A549 (cell line): ENCODE measurements at regions not wholly inside any gene's neighbourhood (a gene's known extent, or its start where the extent isn't known, plus 50 kb on each side); places are given as distances from the start of the nearest gene placed in this dataset.

Source experiments
- ATAC-seq, 2 experiments: fragments of 200-7000 bp in 1 of 2; fragments of >200 bp in 1 of 2; cut with Nextera tagmentation in 1 of 2; cut with Tn5 transposase in 1 of 2; 3 replicates each; pipeline versions ENCODE4 v1.8.0 to v1.9.1; 2018 to 2020; ENCODE audit warnings: mild to moderate bottlenecking in 1 of 2, moderate library complexity in 1 of 2
- CTCF ChIA-PET: fragments of 300-600 bp; sonication (Branson Sonifier 250); formaldehyde crosslinking; extraction: SDS; loops from one replicate; lab custom pipeline; 2021; ENCODE audit warnings: antibody characterized with exemption, inconsistent platforms; lab: Yijun Ruan, JAX
- POLR2A ChIA-PET: fragments of 350-600 bp; formaldehyde crosslinking; extraction: SDS; loops from one replicate; lab custom pipeline; 2021; ENCODE audit warnings: antibody characterized with exemption, inconsistent platforms; lab: Yijun Ruan, JAX
- DNase-seq, 2 experiments: peaks; one replicate each; pipeline versions ENCODE4 v3.0.0 to v3.0.0-alpha.2; 2011 to 2016; ENCODE audit warnings: low read depth in 1 of 2, low spot score in 1 of 2
- FAIRE-seq: peaks from 2 replicates; lab custom pipeline; 2011; peaks lifted over from hg19 to GRCh38; lab: Jason Lieb, UNC
- H3K27ac ChIP-seq, 2 experiments: fragments of >200 bp; sonication (Bioruptor Twin); formaldehyde crosslinking; 3 replicates each; pipeline ENCODE4 v1.5.1; 2016 to 2017
- H3K4me1 ChIP-seq: fragments of >200 bp; sonication (Bioruptor Twin); formaldehyde crosslinking; 3 replicates; pipeline ENCODE4 v1.6.1; 2016
- H3K4me2 ChIP-seq: fragments of >200 bp; sonication (Bioruptor Twin); formaldehyde crosslinking; 3 replicates; pipeline ENCODE4 v1.6.1; 2016
- H3K4me3 ChIP-seq: fragments of >200 bp; sonication (Bioruptor Twin); formaldehyde crosslinking; 3 replicates; pipeline ENCODE4 v1.5.1; 2016
- H3K9me3 ChIP-seq: fragments of >200 bp; sonication (Bioruptor Twin); formaldehyde crosslinking; 3 replicates; pipeline ENCODE4 v1.6.1; 2016
- BCL3 ChIP-seq: fragments of >200 bp; sonication (Bioruptor Twin); formaldehyde crosslinking; IDR thresholded peaks from 3 replicates; pipeline ENCODE4 v1.6.1; 2016
- CBX8 ChIP-seq: fragments of 200-600 bp; sonication (generic); IDR thresholded peaks from 2 replicates; pipeline ENCODE4 v1.6.1; 2016
- CEBPB ChIP-seq, 2 experiments: fragments of >200 bp in 1 of 2; sonication (Bioruptor Twin) in 1 of 2; formaldehyde crosslinking in 1 of 2; IDR thresholded peaks; 2 replicates each; pipeline ENCODE4 v1.6.1; 2012 to 2016
- CHD2 ChIP-seq: fragments of 150-350 bp; IDR thresholded peaks from 2 replicates; pipeline ENCODE4 v1.6.1; 2014; ENCODE audit warnings: low read length; ENCODE audit not compliant: partially characterized antibody
- CHD4 ChIP-seq: fragments of 200-600 bp; sonication (generic); IDR thresholded peaks from 2 replicates; pipeline ENCODE4 v1.6.1; 2016; ENCODE audit warnings: antibody characterized with exemption, mild to moderate bottlenecking, borderline replicate concordance
- E2F6 ChIP-seq: IDR thresholded peaks from 2 replicates; pipeline ENCODE4 v1.6.1; 2012; ENCODE audit warnings: low read depth, borderline replicate concordance
- EHF ChIP-seq: fragments of 250-450 bp; sonication (Bioruptor Pico); IDR thresholded peaks from 2 replicates; pipeline ENCODE4 v1.5.0; 2020; ENCODE audit warnings: mild to moderate bottlenecking
- ELK1 ChIP-seq: fragments of 150-350 bp; IDR thresholded peaks from 2 replicates; pipeline ENCODE4 v1.6.1; 2014; ENCODE audit warnings: low read depth, mild to moderate bottlenecking, low read length
- EP300 ChIP-seq, 2 experiments: fragments of >200 bp; sonication (Bioruptor Twin); formaldehyde crosslinking; IDR thresholded peaks; 2 replicates in 1 of 2; 3 replicates in 1 of 2; pipeline ENCODE4 v1.6.1; 2016 to 2017
- GATA3 ChIP-seq: IDR thresholded peaks from 2 replicates; pipeline ENCODE4 v1.6.1; 2012; ENCODE audit warnings: borderline replicate concordance
- HEYL ChIP-seq: fragments of 250-450 bp; sonication (Bioruptor Pico); IDR thresholded peaks from 2 replicates; pipeline ENCODE4 v1.8.0; 2021; ENCODE audit warnings: mild to moderate bottlenecking, moderate library complexity
- HOXA7 ChIP-seq: fragments of 250-450 bp; sonication (Bioruptor Pico); IDR thresholded peaks from 2 replicates; pipeline ENCODE4 v1.5.0; 2020; ENCODE audit warnings: mild to moderate bottlenecking, moderate library complexity
- HOXB13 ChIP-seq: fragments of 250-450 bp; sonication (Bioruptor Pico); IDR thresholded peaks from 2 replicates; pipeline ENCODE4 v1.5.0; 2020; ENCODE audit warnings: low read depth, mild to moderate bottlenecking, moderate library complexity
- KDM1A ChIP-seq: fragments of 200-600 bp; sonication (generic); IDR thresholded peaks from 2 replicates; pipeline ENCODE4 v1.6.1; 2016; ENCODE audit warnings: low read depth, mild to moderate bottlenecking
- KDM5A ChIP-seq: fragments of 200-600 bp; sonication (generic); IDR thresholded peaks from 2 replicates; pipeline ENCODE4 v1.6.1; 2016; ENCODE audit warnings: antibody characterized with exemption, mild to moderate bottlenecking
- MYC ChIP-seq: IDR thresholded peaks from 2 replicates; pipeline ENCODE4 v1.6.1; 2012; ENCODE audit warnings: mild to moderate bottlenecking, inconsistent platforms, low read length, improper control_type of control experiment, borderline replicate concordance
- NPAS2 ChIP-seq: fragments of 250-450 bp; sonication (Bioruptor Pico); IDR thresholded peaks from 2 replicates; pipeline ENCODE4 v1.8.0; 2022; ENCODE audit warnings: mild to moderate bottlenecking, moderate library complexity, borderline replicate concordance
- NR3C1 ChIP-seq: fragments of >200 bp; sonication (Bioruptor Twin); formaldehyde crosslinking; IDR thresholded peaks from 3 replicates; pipeline ENCODE4 v1.6.1; 2017
- PHF8 ChIP-seq: fragments of 200-600 bp; sonication (generic); IDR thresholded peaks from 2 replicates; pipeline ENCODE4 v1.6.1; 2016; ENCODE audit warnings: low read depth, mild to moderate bottlenecking, antibody characterized with exemption, moderate library complexity, borderline replicate concordance
- POLR2A ChIP-seq: IDR thresholded peaks from 2 replicates; pipeline ENCODE4 v1.6.1; 2012; ENCODE audit warnings: mild to moderate bottlenecking, low read length
- SREBF2 ChIP-seq: fragments of 450-650 bp; IDR thresholded peaks from 2 replicates; pipeline ENCODE4 v1.6.1; 2014; ENCODE audit warnings: mild to moderate bottlenecking, moderate library complexity
- ZC3H11A ChIP-seq: fragments of 450-650 bp; IDR thresholded peaks from 2 replicates; pipeline ENCODE4 v1.6.1; 2014; ENCODE audit warnings: antibody characterized with exemption, mild to moderate bottlenecking
- ZFP36 ChIP-seq: fragments of 450-650 bp; IDR thresholded peaks from 2 replicates; pipeline ENCODE4 v1.6.1; 2014; ENCODE audit warnings: borderline replicate concordance; ENCODE audit not compliant: partially characterized antibody
- ZNF302 ChIP-seq: fragments of 250-450 bp; sonication (Bioruptor Pico); IDR thresholded peaks from 2 replicates; pipeline ENCODE4 v1.9.0; 2021; ENCODE audit warnings: inconsistent platforms, mild to moderate bottlenecking, moderate library complexity
- ZSCAN20 ChIP-seq: fragments of 250-450 bp; sonication (Bioruptor Pico); IDR thresholded peaks from 2 replicates; pipeline ENCODE4 v1.8.0; 2022; ENCODE audit warnings: mild to moderate bottlenecking, moderate library complexity
- WGBS: methylation state at CpG from one replicate; pipeline ENCODE4 v1.1.6; 2017; ENCODE audit errors: missing lambda C conversion rate; 5-methylcytosine and 5-hydroxymethylcytosine counted together
- TF ChIP-seq, protein P1 (sequence below): fragments of >200 bp; sonication (Bioruptor Twin); formaldehyde crosslinking; IDR thresholded peaks from 3 replicates; pipeline ENCODE4 v1.5.1; 2016
- TF ChIP-seq, protein P2 (sequence below): fragments of 450-650 bp; IDR thresholded peaks from 2 replicates; pipeline ENCODE4 v1.6.1; 2014; ENCODE audit warnings: antibody characterized with exemption

- TF ChIP-seq ELK1 (no peak), PHF8 (no peak), CEBPB (IDR thresholded peaks at IDR 0.05) (no peak)
- TF ChIP-seq, all 56 proteins: peak for 0
- DNase-seq (no peak), ATAC-seq (no peak), FAIRE-seq (no peak)
- no peak overlapping the region for H3K4me2 ChIP-seq
- POLR2A ChIA-PET = no interaction called here
- H3K9me3 ChIP-seq = 0 out of 3 replicates have a peak, but pooled peaks cover 2% of the 10 kb centered on the region
- WGBS = 91% methylated on average over 2 of the region's 2 CpGs
- peaks cover 29% of the 10 kb centered on the region for H3K4me1 ChIP-seq
- no peak overlapping the region for H3K27ac ChIP-seq
- H3K4me3 ChIP-seq = no peak overlapping the region
- CTCF ChIA-PET = no interaction called here
These were observed 273.5 kb upstream of the MMADHC start for GRCh38 chr2:149861034-149861433.

- Histone ChIP-seq H3K27ac (0 out of 6 replicates have a peak overlapping the region, but pooled peaks of 1 of the 2 experiments have one; percentile 20), H3K4me2 (no peak overlapping the region), H3K9me3 (0 out of 3 replicates have a peak, but pooled peaks cover 2% of the 10 kb centered on the region), H3K4me3 (no peak overlapping the region), H3K4me1 (peaks cover 29% of the 10 kb centered on the region)
- CTCF ChIA-PET = no interaction called here
- ATAC-seq (no peak), FAIRE-seq (no peak), DNase-seq (no peak)
- WGBS = 84% methylated on average over 3 of the region's 3 CpGs
- POLR2A ChIA-PET = no interaction called here
- TF ChIP-seq BCL3 (no peak), MYC (no peak), CHD4 (no peak), CEBPB (IDR thresholded peaks at IDR 0.05) (no peak), SREBF2 (no peak), HEYL (CRISPR knock-in tag) (no peak), ZFP36 (no peak), GATA3 (no peak), HOXA7 (CRISPR knock-in tag) (no peak), PHF8 (no peak), ZSCAN20 (CRISPR knock-in tag) (no peak), KDM1A (no peak)
- TF ChIP-seq, protein P1, sequence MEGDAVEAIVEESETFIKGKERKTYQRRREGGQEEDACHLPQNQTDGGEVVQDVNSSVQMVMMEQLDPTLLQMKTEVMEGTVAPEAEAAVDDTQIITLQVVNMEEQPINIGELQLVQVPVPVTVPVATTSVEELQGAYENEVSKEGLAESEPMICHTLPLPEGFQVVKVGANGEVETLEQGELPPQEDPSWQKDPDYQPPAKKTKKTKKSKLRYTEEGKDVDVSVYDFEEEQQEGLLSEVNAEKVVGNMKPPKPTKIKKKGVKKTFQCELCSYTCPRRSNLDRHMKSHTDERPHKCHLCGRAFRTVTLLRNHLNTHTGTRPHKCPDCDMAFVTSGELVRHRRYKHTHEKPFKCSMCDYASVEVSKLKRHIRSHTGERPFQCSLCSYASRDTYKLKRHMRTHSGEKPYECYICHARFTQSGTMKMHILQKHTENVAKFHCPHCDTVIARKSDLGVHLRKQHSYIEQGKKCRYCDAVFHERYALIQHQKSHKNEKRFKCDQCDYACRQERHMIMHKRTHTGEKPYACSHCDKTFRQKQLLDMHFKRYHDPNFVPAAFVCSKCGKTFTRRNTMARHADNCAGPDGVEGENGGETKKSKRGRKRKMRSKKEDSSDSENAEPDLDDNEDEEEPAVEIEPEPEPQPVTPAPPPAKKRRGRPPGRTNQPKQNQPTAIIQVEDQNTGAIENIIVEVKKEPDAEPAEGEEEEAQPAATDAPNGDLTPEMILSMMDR = no peak
These were observed 272.8 kb upstream of the MMADHC start for GRCh38 chr2:149860276-149860921.

GRCh38 chr2:149858901-149859634 lies 271.5 kb upstream of the MMADHC start:
- ChIA-PET CTCF (interaction anchor here (0.6 to 0.8 kb wide), 2 partner anchors 9 to 20 kb away, joined by 3 read pairs; no protein-coding TSS in a partner anchor), POLR2A (no interaction called here)
- peak; percentile 39 to 63; a peak in 4 of 6 replicates for ATAC-seq
- Histone ChIP-seq H3K4me1 (peaks cover 29% of the 10 kb centered on the region), H3K4me2 (peak overlapping the region; percentile 73), H3K4me3 (no peak overlapping the region), H3K27ac (peak overlapping the region; percentile 62 to 67), H3K9me3 (0 out of 3 replicates have a peak, but pooled peaks cover under 1% of the 10 kb centered on the region)
- WGBS = 13% methylated on average over 6 of the region's 6 CpGs
- no peak for FAIRE-seq
- DNase-seq = peak in 1 of 2 experiments; percentile 47
- TF ChIP-seq EP300 (IDR thresholded peaks at IDR 0.05) (no peak), CBX8 (no peak), ZSCAN20 (CRISPR knock-in tag) (no peak), NPAS2 (CRISPR knock-in tag) (no peak), HOXB13 (CRISPR knock-in tag) (no peak), HEYL (CRISPR knock-in tag) (no peak), E2F6 (no peak), ZNF302 (no peak), POLR2A (no peak), ZFP36 (no peak), EHF (CRISPR knock-in tag) (no peak), CHD2 (no peak), ZC3H11A (no peak), CHD4 (no peak), SREBF2 (no peak), KDM5A (no peak), NR3C1 (no peak)
- TF ChIP-seq, protein P2, sequence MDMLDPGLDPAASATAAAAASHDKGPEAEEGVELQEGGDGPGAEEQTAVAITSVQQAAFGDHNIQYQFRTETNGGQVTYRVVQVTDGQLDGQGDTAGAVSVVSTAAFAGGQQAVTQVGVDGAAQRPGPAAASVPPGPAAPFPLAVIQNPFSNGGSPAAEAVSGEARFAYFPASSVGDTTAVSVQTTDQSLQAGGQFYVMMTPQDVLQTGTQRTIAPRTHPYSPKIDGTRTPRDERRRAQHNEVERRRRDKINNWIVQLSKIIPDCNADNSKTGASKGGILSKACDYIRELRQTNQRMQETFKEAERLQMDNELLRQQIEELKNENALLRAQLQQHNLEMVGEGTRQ = no peak
